Fibroblast of mammary gland (primary cell): ENCODE measurements at regions not wholly inside any gene's neighbourhood (a gene's known extent, or its start where the extent isn't known, plus 50 kb on each side); places are given as distances from the start of the nearest gene placed in this dataset.

ENCODE experiments used
- DNase-seq: peaks from one replicate; pipeline ENCODE4 v3.0.0-alpha.2; 2010; ENCODE audit warnings: low read depth
- H3K4me3 ChIP-seq: 2 replicates; pipeline ENCODE4 v1.5.1; 2011; ENCODE audit warnings: low read depth, mild to moderate bottlenecking, low read length, moderate library complexity; ENCODE audit not compliant: control insufficient read depth
- TF ChIP-seq, protein P1 (sequence below): conservative IDR thresholded peaks from 2 replicates; pipeline ENCODE4 v1.5.1; 2011; ENCODE audit warnings: low read depth, low read length, inconsistent platforms; ENCODE audit not compliant: control insufficient read depth, insufficient read depth

DNA sequence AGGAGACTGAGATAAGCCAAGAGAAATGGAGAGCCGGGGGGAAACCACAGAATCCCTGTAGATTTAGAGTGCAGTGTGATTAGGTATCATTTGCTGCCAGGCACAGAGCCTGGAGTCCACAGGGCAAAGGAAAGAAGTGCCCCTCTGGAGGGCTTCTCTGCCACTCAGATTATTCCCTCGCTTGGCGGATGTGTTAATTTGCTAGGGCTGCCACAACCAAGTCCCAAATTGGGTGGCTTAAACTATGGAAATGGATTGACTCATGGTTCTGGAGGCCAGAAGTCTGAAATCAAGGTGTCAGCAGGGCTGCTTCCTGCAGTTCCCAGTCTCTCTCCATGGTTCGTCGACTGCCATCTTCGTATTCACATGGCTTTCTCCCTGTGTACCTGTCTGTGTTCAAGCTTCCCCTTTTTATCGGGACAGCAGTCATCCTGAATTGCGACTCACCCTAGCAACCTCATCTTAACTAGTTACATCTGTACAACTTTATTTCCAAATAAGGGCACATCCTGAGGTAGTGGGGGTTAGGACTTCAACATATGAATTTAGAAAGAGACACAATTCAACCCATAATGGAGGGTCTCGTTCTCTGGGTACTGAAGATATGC is 122.2 kb downstream of the ANKRD60 start:
- TF ChIP-seq, protein P1, sequence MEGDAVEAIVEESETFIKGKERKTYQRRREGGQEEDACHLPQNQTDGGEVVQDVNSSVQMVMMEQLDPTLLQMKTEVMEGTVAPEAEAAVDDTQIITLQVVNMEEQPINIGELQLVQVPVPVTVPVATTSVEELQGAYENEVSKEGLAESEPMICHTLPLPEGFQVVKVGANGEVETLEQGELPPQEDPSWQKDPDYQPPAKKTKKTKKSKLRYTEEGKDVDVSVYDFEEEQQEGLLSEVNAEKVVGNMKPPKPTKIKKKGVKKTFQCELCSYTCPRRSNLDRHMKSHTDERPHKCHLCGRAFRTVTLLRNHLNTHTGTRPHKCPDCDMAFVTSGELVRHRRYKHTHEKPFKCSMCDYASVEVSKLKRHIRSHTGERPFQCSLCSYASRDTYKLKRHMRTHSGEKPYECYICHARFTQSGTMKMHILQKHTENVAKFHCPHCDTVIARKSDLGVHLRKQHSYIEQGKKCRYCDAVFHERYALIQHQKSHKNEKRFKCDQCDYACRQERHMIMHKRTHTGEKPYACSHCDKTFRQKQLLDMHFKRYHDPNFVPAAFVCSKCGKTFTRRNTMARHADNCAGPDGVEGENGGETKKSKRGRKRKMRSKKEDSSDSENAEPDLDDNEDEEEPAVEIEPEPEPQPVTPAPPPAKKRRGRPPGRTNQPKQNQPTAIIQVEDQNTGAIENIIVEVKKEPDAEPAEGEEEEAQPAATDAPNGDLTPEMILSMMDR: no peak
- H3K4me3 ChIP-seq: no peak overlapping the region
- DNase-seq: no peak

- H3K4me3 ChIP-seq: no peak overlapping the region
- TF ChIP-seq, protein P1: no peak
- no peak for DNase-seq
Measured at GRCh38 chr20:58103961-58104360, 124.5 kb downstream of the ANKRD60 start.

DNA sequence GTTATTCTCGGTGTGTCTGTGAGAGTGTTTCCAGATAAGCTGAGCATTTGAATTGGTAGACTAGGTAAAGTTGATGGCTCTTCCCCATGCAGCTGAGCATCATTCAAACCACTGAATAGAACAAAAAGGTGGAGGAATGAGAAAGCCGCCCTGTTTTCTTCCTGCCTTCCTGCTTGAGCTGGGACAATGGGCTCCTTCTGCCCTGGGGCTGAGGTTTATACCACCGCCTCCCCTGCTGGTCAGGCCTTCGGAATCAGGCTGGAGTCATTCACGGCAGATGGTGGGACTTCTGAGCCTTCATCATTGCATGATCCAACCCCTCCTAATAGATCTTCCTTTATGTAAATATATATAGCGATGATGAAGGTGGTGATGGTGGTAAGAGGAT is 124.9 kb downstream of the ANKRD60 start:
- TF ChIP-seq, protein P1: no peak
- no peak overlapping the region for H3K4me3 ChIP-seq
- no peak for DNase-seq

GRCh38 chr20:58102744-58103516 is 125.5 kb downstream of the ANKRD60 start:
- H3K4me3 ChIP-seq: no peak overlapping the region
- DNase-seq: peak; percentile 35
- TF ChIP-seq, protein P1: no peak

DNA sequence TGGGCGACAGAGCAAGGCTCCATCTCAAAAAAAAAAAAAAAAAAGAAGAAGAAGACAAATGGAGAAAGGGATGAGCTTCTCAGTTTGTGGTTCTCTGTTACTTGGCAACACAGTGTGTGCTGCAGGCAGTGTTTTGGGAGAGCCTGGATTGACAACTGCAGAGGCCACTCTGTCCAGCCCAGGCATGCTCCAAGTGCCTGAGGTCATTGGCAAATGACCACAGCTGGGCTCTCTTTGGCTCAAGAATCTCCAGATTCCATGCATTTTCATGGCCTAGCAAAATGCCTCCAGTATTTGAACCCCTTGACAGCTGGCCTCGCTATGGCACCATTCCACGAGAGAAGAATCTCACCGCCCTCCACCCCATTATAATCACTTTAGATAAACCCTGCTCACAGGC is 126.2 kb downstream of the ANKRD60 start:
- TF ChIP-seq, protein P1: no peak
- DNase-seq: no peak
- no peak overlapping the region for H3K4me3 ChIP-seq

DNA sequence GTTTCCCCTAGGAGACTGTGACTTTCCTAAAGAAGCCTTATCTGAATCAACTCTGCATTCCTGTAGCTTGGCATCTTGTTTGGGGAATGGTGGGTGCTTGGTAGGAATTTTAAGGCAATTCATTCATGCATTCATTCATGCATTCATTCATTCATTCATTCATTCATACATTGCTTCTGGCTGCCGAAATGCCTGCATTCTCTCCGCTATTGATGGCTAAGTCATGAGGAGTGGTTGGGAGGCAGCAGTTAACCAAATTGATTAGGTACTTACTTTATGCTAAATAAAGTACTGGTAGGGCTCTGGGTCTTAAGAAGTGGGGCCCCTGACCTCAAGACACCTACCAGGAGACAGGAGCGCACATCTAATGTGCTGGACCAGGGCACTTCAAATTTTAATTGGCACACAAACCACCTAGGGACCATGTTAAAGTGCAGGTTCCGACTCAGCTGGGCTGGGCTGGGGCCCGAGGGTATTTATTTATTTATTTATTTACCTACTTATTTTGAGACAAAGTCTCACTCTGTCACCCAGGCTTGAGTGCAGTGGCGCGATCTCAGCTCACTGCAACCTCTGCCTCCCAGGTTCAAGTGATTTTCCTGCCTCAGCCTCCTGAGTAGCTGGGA is 127.6 kb downstream of the ANKRD60 start:
- TF ChIP-seq, protein P1: no peak
- H3K4me3 ChIP-seq: no peak overlapping the region
- no peak for DNase-seq
